NCI-H345 treated with DMSO at 0.1 percent for 48 hours (cell line): ENCODE measurements at regions not wholly inside any gene's neighbourhood (a gene's known extent, or its start where the extent isn't known, plus 50 kb on each side); places are given as distances from the start of the nearest gene placed in this dataset.

ENCODE experiments used
- DNase-seq: peaks from one replicate; lab custom pipeline; 2025; ENCODE audit not compliant: unreplicated experiment; lab: John Stamatoyannopoulos, UW

- no peak for DNase-seq
Measured at GRCh38 chr22:49426618-49427266, 400.9 kb downstream of the BRD1 start.

GRCh38 chr22:49426098-49426497, 401.6 kb downstream of the BRD1 start:
- DNase-seq = peak; percentile 1

- DNase-seq = peak; percentile 29
Measured at GRCh38 chr22:49425356-49425755, 402.3 kb downstream of the BRD1 start.

- no peak for DNase-seq
Measured at GRCh38 chr22:49424893-49425270, 402.8 kb downstream of the BRD1 start.

- no peak for DNase-seq
Measured at GRCh38 chr22:49423125-49423650, 404.5 kb downstream of the BRD1 start.

- DNase-seq = no peak
Measured at GRCh38 chr22:49422701-49423100, 405.0 kb downstream of the BRD1 start.

GRCh38 chr22:49420651-49421050, 407.0 kb downstream of the BRD1 start:
- DNase-seq = no peak

- no peak for DNase-seq
Measured at GRCh38 chr22:49419661-49420060, 408.0 kb downstream of the BRD1 start.

- DNase-seq = no peak
Measured at GRCh38 chr22:49418943-49419342, 408.7 kb downstream of the BRD1 start.

GRCh38 chr22:49418341-49418894, 409.3 kb downstream of the BRD1 start:
- DNase-seq = no peak

- DNase-seq = no peak
Measured at GRCh38 chr22:49417833-49418232, 409.8 kb downstream of the BRD1 start.

- DNase-seq = no peak
Measured at GRCh38 chr22:49417326-49417725, 410.3 kb downstream of the BRD1 start.

- DNase-seq = no peak
Measured at GRCh38 chr22:49415151-49415951, 412.3 kb downstream of the BRD1 start.

GRCh38 chr22:49413551-49413950, 414.1 kb downstream of the BRD1 start:
- DNase-seq = no peak

GRCh38 chr22:49413146-49413545, 414.5 kb downstream of the BRD1 start:
- no peak for DNase-seq

GRCh38 chr22:49412236-49412635, 415.4 kb downstream of the BRD1 start:
- no peak for DNase-seq

- DNase-seq = no peak
Measured at GRCh38 chr22:49411236-49411635, 416.4 kb downstream of the BRD1 start.

GRCh38 chr22:49408102-49408836, 419.4 kb downstream of the BRD1 start:
- DNase-seq = no peak

GRCh38 chr22:49406879-49407587, 420.6 kb downstream of the BRD1 start:
- no peak for DNase-seq

GRCh38 chr22:49406047-49406650, 421.5 kb downstream of the BRD1 start:
- DNase-seq = no peak
